ENCODE measurements at regions not wholly inside any gene's neighbourhood (a gene's known extent, or its start where the extent isn't known, plus 50 kb on each side); places are given as distances from the start of the nearest gene placed in this dataset.

GRCh38 chr4:136863756-136864155 is 668.5 kb downstream of the PCDH18 start:
- ATAC-seq (peak; percentile 61), DNase-seq (ENCODE audit: low read depth, low spot score) (peak; percentile 10)
- Histone ChIP-seq H2AFZ (ENCODE audit: low read depth, low read length, poor library complexity, severe bottlenecking) (peak overlapping the region; percentile 88), H3K9me3 (ENCODE audit: control insufficient read depth in 1 of 2, insufficient read depth in 1 of 2, low read depth in 1 of 2, low read length in 2 of 2) (no peaks in the 10 kb centered on the region), H3K36me3 (ENCODE audit: control insufficient read depth in 1 of 2, insufficient read depth in 2 of 2, low read length in 2 of 2) (no peaks in the 10 kb centered on the region), H3K4me3 (replicated peaks in 1 of 2; ENCODE audit: low read depth in 1 of 2, low read length in 2 of 2) (no peak overlapping the region), H3K4me1 (ENCODE audit: control insufficient read depth in 1 of 2, insufficient read depth in 2 of 2, low read length in 2 of 2) (0 out of 4 replicates have a peak, but pooled peaks cover 0 to 4% of the 10 kb centered on the region in 2 experiments), H3K27me3 (ENCODE audit: insufficient read depth, low read length) (no peaks in the 10 kb centered on the region), H3K27ac (ENCODE audit: low read depth, low read length) (no peak overlapping the region), H3K79me2 (ENCODE audit: insufficient read depth, low read length) (no peaks in the 10 kb centered on the region), H3K4me2 (ENCODE audit: low read length) (no peak overlapping the region), H3K9ac (ENCODE audit: low read length) (no peak overlapping the region), H4K20me1 (ENCODE audit: insufficient read depth) (no peaks in the 10 kb centered on the region), H3K9me2 (ENCODE audit: insufficient read depth) (no peaks in the 10 kb centered on the region)
- no TSS peak for BruUV-seq (replicated peaks)
- ChIA-PET RAD21 (ENCODE audit: low non-redundant PET in 1 of 2, low total read pairs in 2 of 2, uncharacterized antibody in 2 of 2, unreplicated experiment in 2 of 2) (no interaction called here), CTCF (interaction anchor here (0.7 to 2.1 kb wide), 5 partner anchors 8 to 1493 kb away, joined by 3 to 11 read pairs (median 3); no protein-coding TSS in a partner anchor), POLR2A (no interaction called here)
- intact Hi-C loops (cut with micrococcal nuclease): loop anchor here (1.0 kb wide), 1 partner anchor 1193 kb away; no protein-coding TSS in a partner anchor
- TF ChIP-seq POLR2AphosphoS5 (IDR thresholded peaks at IDR 0.05; ENCODE audit: low read depth, low read length) (no peak), SIN3A (IDR thresholded peaks at IDR 0.05; ENCODE audit: low read depth) (no peak), YY1 (IDR thresholded peaks at IDR 0.05; ENCODE audit: extremely low read depth, insufficient replicate concordance, low read depth, low read length) (no peak), TCF7L2 (IDR thresholded peaks at IDR 0.05; ENCODE audit: borderline replicate concordance, extremely low read depth, insufficient read depth, insufficient read length) (no peak), POLR2A (IDR thresholded peaks at IDR 0.05; ENCODE audit: borderline replicate concordance, extremely low read depth, insufficient read depth, insufficient read length) (no peak), CBX3 (IDR thresholded peaks at IDR 0.05; ENCODE audit: low read depth) (no peak), ELF1 (IDR thresholded peaks at IDR 0.05; ENCODE audit: borderline replicate concordance, low read depth) (no peak), ZFX (IDR thresholded peaks at IDR 0.05) (no peak), EZH2phosphoT487 (IDR thresholded peaks at IDR 0.05; ENCODE audit: borderline replicate concordance) (no peak), SP1 (IDR thresholded peaks at IDR 0.05; ENCODE audit: low read depth) (no peak), SRF (IDR thresholded peaks at IDR 0.05; ENCODE audit: low read depth) (no peak), CTCF (IDR thresholded peaks at IDR 0.05 in 2 of 3, conservative IDR thresholded peaks at IDR 0.05 in 1 of 3; ENCODE audit: borderline replicate concordance in 1 of 3, insufficient read depth in 1 of 3, low read depth in 2 of 3, low read length in 2 of 3) (no peak), ZBTB33 (IDR thresholded peaks at IDR 0.05; ENCODE audit: extremely low read depth, insufficient replicate concordance, low read length) (no peak), JUND (IDR thresholded peaks at IDR 0.05) (no peak)
- TF ChIP-seq, protein P1, sequence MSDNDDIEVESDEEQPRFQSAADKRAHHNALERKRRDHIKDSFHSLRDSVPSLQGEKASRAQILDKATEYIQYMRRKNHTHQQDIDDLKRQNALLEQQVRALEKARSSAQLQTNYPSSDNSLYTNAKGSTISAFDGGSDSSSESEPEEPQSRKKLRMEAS (IDR thresholded peaks at IDR 0.05): no peak
- TF ChIP-seq, protein P2, sequence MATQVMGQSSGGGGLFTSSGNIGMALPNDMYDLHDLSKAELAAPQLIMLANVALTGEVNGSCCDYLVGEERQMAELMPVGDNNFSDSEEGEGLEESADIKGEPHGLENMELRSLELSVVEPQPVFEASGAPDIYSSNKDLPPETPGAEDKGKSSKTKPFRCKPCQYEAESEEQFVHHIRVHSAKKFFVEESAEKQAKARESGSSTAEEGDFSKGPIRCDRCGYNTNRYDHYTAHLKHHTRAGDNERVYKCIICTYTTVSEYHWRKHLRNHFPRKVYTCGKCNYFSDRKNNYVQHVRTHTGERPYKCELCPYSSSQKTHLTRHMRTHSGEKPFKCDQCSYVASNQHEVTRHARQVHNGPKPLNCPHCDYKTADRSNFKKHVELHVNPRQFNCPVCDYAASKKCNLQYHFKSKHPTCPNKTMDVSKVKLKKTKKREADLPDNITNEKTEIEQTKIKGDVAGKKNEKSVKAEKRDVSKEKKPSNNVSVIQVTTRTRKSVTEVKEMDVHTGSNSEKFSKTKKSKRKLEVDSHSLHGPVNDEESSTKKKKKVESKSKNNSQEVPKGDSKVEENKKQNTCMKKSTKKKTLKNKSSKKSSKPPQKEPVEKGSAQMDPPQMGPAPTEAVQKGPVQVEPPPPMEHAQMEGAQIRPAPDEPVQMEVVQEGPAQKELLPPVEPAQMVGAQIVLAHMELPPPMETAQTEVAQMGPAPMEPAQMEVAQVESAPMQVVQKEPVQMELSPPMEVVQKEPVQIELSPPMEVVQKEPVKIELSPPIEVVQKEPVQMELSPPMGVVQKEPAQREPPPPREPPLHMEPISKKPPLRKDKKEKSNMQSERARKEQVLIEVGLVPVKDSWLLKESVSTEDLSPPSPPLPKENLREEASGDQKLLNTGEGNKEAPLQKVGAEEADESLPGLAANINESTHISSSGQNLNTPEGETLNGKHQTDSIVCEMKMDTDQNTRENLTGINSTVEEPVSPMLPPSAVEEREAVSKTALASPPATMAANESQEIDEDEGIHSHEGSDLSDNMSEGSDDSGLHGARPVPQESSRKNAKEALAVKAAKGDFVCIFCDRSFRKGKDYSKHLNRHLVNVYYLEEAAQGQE (IDR thresholded peaks at IDR 0.05; ENCODE audit: low read depth): no peak

Data from HCT116 (cell line).